GM23338 (cell line): ENCODE measurements at regions not wholly inside any gene's neighbourhood (a gene's known extent, or its start where the extent isn't known, plus 50 kb on each side); places are given as distances from the start of the nearest gene placed in this dataset.

Experiments used
- ATAC-seq: fragments of 200-7000 bp; cut with Tn5 transposase; 3 replicates; pipeline ENCODE4 v1.9.1; 2020
- DNase-seq: peaks from one replicate; pipeline ENCODE4 v3.0.0-alpha.2; 2015; ENCODE audit warnings: low spot score
- H2AFZ ChIP-seq: fragments of 200-600 bp; sonication (generic); 2 replicates; pipeline ENCODE4 v1.8.0; 2016; ENCODE audit warnings: antibody characterized with exemption, mild to moderate bottlenecking, moderate library complexity
- H3F3A ChIP-seq: fragments of 200-600 bp; sonication (generic); replicated peaks from 2 replicates; pipeline ENCODE4 v1.8.0; 2017; ENCODE audit warnings: antibody characterized with exemption, mixed run types, low read depth
- H3K27ac ChIP-seq: fragments of 200-600 bp; sonication (generic); 2 replicates; pipeline ENCODE4 v1.6.1; 2016; ENCODE audit warnings: low read depth
- H3K27me3 ChIP-seq: fragments of 200-600 bp; sonication (generic); 2 replicates; pipeline ENCODE4 v1.8.0; 2016; ENCODE audit warnings: mild to moderate bottlenecking, mixed run types, moderate library complexity; ENCODE audit not compliant: insufficient read depth
- H3K36me3 ChIP-seq: fragments of 200-600 bp; sonication (generic); 2 replicates; pipeline ENCODE4 v1.8.0; 2016; ENCODE audit warnings: mild to moderate bottlenecking; ENCODE audit not compliant: insufficient read depth
- H3K4me1 ChIP-seq: fragments of 200-600 bp; sonication (generic); 2 replicates; pipeline ENCODE4 v1.8.0; 2016; ENCODE audit warnings: mild to moderate bottlenecking, moderate library complexity; ENCODE audit not compliant: insufficient read depth
- H3K4me2 ChIP-seq: fragments of 200-600 bp; sonication (generic); 2 replicates; pipeline ENCODE4 v1.7.1; 2017; ENCODE audit warnings: mixed run types
- H3K4me3 ChIP-seq: fragments of 200-600 bp; sonication (generic); 2 replicates; pipeline ENCODE4 v1.6.1; 2016; ENCODE audit warnings: mixed run types
- H3K79me2 ChIP-seq: fragments of 200-600 bp; sonication (generic); replicated peaks from 2 replicates; pipeline ENCODE4 v1.8.0; 2017; ENCODE audit warnings: mild to moderate bottlenecking; ENCODE audit not compliant: insufficient read depth
- H3K9me2 ChIP-seq: fragments of 200-600 bp; sonication (generic); 2 replicates; pipeline ENCODE4 v1.8.0; 2017; ENCODE audit not compliant: insufficient read depth
- H4K20me1 ChIP-seq: fragments of 200-600 bp; sonication (generic); replicated peaks from 2 replicates; pipeline ENCODE4 v1.8.0; 2017; ENCODE audit warnings: mild to moderate bottlenecking; ENCODE audit not compliant: insufficient read depth
- H3K27ac Mint-ChIP-seq: 2 replicates; pipeline ENCODE4 v1.8.0; 2020; ENCODE audit warnings: inconsistent platforms, mild to moderate bottlenecking, moderate library complexity, mixed read lengths
- H3K27me3 Mint-ChIP-seq: 3 replicates; pipeline ENCODE4 v1.8.0; 2022; ENCODE audit warnings: low read depth, mild to moderate bottlenecking, moderate library complexity, mixed read lengths, inconsistent platforms; ENCODE audit not compliant: insufficient read depth, poor library complexity
- H3K36me3 Mint-ChIP-seq: 3 replicates; pipeline ENCODE4 v1.8.0; 2021; ENCODE audit warnings: low read depth, mild to moderate bottlenecking, inconsistent platforms, moderate library complexity, mixed read lengths
- H3K4me1 Mint-ChIP-seq: 3 replicates; pipeline ENCODE4 v1.8.0; 2020; ENCODE audit warnings: mild to moderate bottlenecking, inconsistent platforms, mixed read lengths
- H3K4me3 Mint-ChIP-seq: 3 replicates; pipeline ENCODE4 v1.8.0; 2021; ENCODE audit warnings: moderate library complexity, mild to moderate bottlenecking, inconsistent platforms, mixed read lengths
- H3K9me3 Mint-ChIP-seq: 3 replicates; pipeline ENCODE4 v1.8.0; 2020; ENCODE audit warnings: moderate library complexity, mild to moderate bottlenecking, inconsistent platforms, mixed read lengths
- CREB1 ChIP-seq: fragments of 250-450 bp; sonication (Bioruptor Pico); IDR thresholded peaks from 2 replicates; pipeline ENCODE4 v1.5.0; 2020; ENCODE audit warnings: low read depth, mild to moderate bottlenecking, moderate library complexity
- CTCF ChIP-seq, 2 experiments: fragments of 200-600 bp in 1 of 2; sonication (generic) in 1 of 2; conservative IDR thresholded peaks; 2 replicates each; pipeline versions ENCODE4 v1.5.1 to v1.6.1; 2016 to 2017; ENCODE audit warnings: antibody characterized with exemption in 2 of 2, low read depth in 2 of 2, mild to moderate bottlenecking in 2 of 2, moderate library complexity in 1 of 2
- EZH2 ChIP-seq: fragments of 200-600 bp; sonication (generic); IDR thresholded peaks from one replicate; pipeline ENCODE4 v1.8.0; 2017; ENCODE audit warnings: antibody characterized with exemption, mild to moderate bottlenecking, low read depth; ENCODE audit not compliant: unreplicated experiment
- EZH2phosphoT487 ChIP-seq: fragments of 200-600 bp; sonication (generic); IDR thresholded peaks from one replicate; pipeline ENCODE4 v1.8.1; 2018; ENCODE audit warnings: antibody characterized with exemption; ENCODE audit not compliant: unreplicated experiment
- NANOG ChIP-seq: IDR thresholded peaks from 2 replicates; pipeline ENCODE4 v1.6.1; 2016; ENCODE audit warnings: antibody characterized with exemption, borderline replicate concordance
- POLR2AphosphoS5 ChIP-seq: IDR thresholded peaks from 2 replicates; pipeline ENCODE4 v1.6.1; 2016; ENCODE audit warnings: antibody characterized with exemption, low read depth
- STAT1 ChIP-seq: IDR thresholded peaks from one replicate; pipeline ENCODE4 v1.6.1; 2016; ENCODE audit warnings: antibody characterized with exemption; ENCODE audit not compliant: unreplicated experiment
- ZNF114 ChIP-seq: fragments of 250-450 bp; sonication (Bioruptor Pico); IDR thresholded peaks from 2 replicates; pipeline ENCODE4 v1.5.0; 2020; ENCODE audit warnings: mild to moderate bottlenecking, moderate library complexity
- ZNF331 ChIP-seq: fragments of 250-450 bp; sonication (Bioruptor Pico); IDR thresholded peaks from 2 replicates; pipeline ENCODE4 v1.5.0; 2020; ENCODE audit warnings: low read depth, mild to moderate bottlenecking, moderate library complexity
- ZNF462 ChIP-seq: fragments of 250-450 bp; sonication (Bioruptor Pico); IDR thresholded peaks from 2 replicates; pipeline ENCODE4 v1.5.0; 2020; ENCODE audit warnings: mild to moderate bottlenecking, moderate library complexity

- Histone ChIP-seq H3K4me1 (no peaks in the 10 kb centered on the region), H3F3A (no peaks in the 10 kb centered on the region), H3K36me3 (no peaks in the 10 kb centered on the region), H2AFZ (no peak overlapping the region), H3K4me3 (no peak overlapping the region), H3K27ac (no peak overlapping the region), H3K4me2 (no peak overlapping the region), H4K20me1 (no peaks in the 10 kb centered on the region), H3K27me3 (no peaks in the 10 kb centered on the region), H3K79me2 (no peaks in the 10 kb centered on the region), H3K9me2 (peaks cover 7% of the 10 kb centered on the region)
- H3K36me3 Mint-ChIP-seq = no peaks in the 10 kb centered on the region
- no peak overlapping the region for H3K4me3 Mint-ChIP-seq
- ATAC-seq = no peak
- H3K9me3 Mint-ChIP-seq = no peaks in the 10 kb centered on the region
- no peak overlapping the region for H3K27ac Mint-ChIP-seq
- H3K4me1 Mint-ChIP-seq = peaks cover 3% of the 10 kb centered on the region; the same call in 2 of the 3 replicates
- TF ChIP-seq CTCF (conservative IDR thresholded peaks at IDR 0.05; ENCODE audit: low read depth in 2 of 2) = no peak
- TF ChIP-seq EZH2phosphoT487 = no peak
- no peak for DNase-seq
- H3K27me3 Mint-ChIP-seq = no peaks in the 10 kb centered on the region
Observed at GRCh38 chr1:56401191-56401590, 178.2 kb downstream of the PLPP3 start.

GRCh38 chr1:56400526-56400925 is 178.8 kb downstream of the PLPP3 start:
- no peak overlapping the region for H3K27ac ChIP-seq
- ATAC-seq = no peak
- H4K20me1 ChIP-seq = no peaks in the 10 kb centered on the region
- Mint-ChIP-seq H3K27ac (no peak overlapping the region), H3K27me3 (no peaks in the 10 kb centered on the region), H3K36me3 (no peaks in the 10 kb centered on the region), H3K9me3 (no peaks in the 10 kb centered on the region), H3K4me1 (peaks cover 3% of the 10 kb centered on the region; the same call in 2 of the 3 replicates), H3K4me3 (no peak overlapping the region)
- no peaks in the 10 kb centered on the region for H3K79me2 ChIP-seq
- no peaks in the 10 kb centered on the region for H3K27me3 ChIP-seq
- DNase-seq = no peak
- H3K4me1 ChIP-seq = no peaks in the 10 kb centered on the region
- TF ChIP-seq NANOG (no peak), EZH2 (no peak), CTCF (conservative IDR thresholded peaks at IDR 0.05; ENCODE audit: low read depth in 2 of 2) (no peak), POLR2AphosphoS5 (no peak), CREB1 (CRISPR knock-in tag) (no peak), ZNF462 (CRISPR knock-in tag) (no peak), STAT1 (no peak), EZH2phosphoT487 (no peak), ZNF114 (CRISPR knock-in tag) (no peak), ZNF331 (CRISPR knock-in tag) (no peak)
- no peaks in the 10 kb centered on the region for H3K36me3 ChIP-seq
- H3F3A ChIP-seq = no peaks in the 10 kb centered on the region
- no peak overlapping the region for H3K4me3 ChIP-seq
- peaks cover 7% of the 10 kb centered on the region for H3K9me2 ChIP-seq
- no peak overlapping the region for H2AFZ ChIP-seq
- H3K4me2 ChIP-seq = no peak overlapping the region
